NB4 (cell line): ENCODE measurements at regions not wholly inside any gene's neighbourhood (a gene's known extent, or its start where the extent isn't known, plus 50 kb on each side); places are given as distances from the start of the nearest gene placed in this dataset.

ENCODE experiments used
- DNase-seq: peaks from one replicate; pipeline ENCODE4 v3.0.0; 2010; ENCODE audit warnings: low read depth
- H3K4me3 ChIP-seq: one replicate; pipeline ENCODE4 v1.5.1; 2011; ENCODE audit warnings: mild to moderate bottlenecking, low read depth, low read length, moderate library complexity
- CTCF ChIP-seq: IDR thresholded peaks from one replicate; pipeline ENCODE4 v1.5.1; 2012; ENCODE audit warnings: low read depth, low read length
- MAX ChIP-seq: IDR thresholded peaks from 2 replicates; pipeline ENCODE4 v1.6.1; 2011; ENCODE audit warnings: low read depth, low read length
- MYC ChIP-seq: IDR thresholded peaks from 2 replicates; pipeline ENCODE4 v1.6.1; 2011; ENCODE audit warnings: low read depth, low read length
- POLR2A ChIP-seq: IDR thresholded peaks from 2 replicates; pipeline ENCODE4 v1.6.1; 2011; ENCODE audit warnings: mild to moderate bottlenecking; ENCODE audit not compliant: insufficient read length; ENCODE audit errors: extremely low read depth

- TF ChIP-seq MYC (no peak), CTCF (no peak), MAX (no peak), POLR2A (no peak)
- DNase-seq = no peak
- H3K4me3 ChIP-seq = no peak overlapping the region
Measured at GRCh38 chr5:54765165-54766028, 220.0 kb downstream of the ESM1 start.

GRCh38 chr5:54764102-54765090, 221.0 kb downstream of the ESM1 start:
- no peak for TF ChIP-seq POLR2A
- no peak for TF ChIP-seq MYC
- no peak for TF ChIP-seq CTCF
- TF ChIP-seq MAX = no peak
- no peak overlapping the region for H3K4me3 ChIP-seq
- no peak for DNase-seq

GRCh38 chr5:54761213-54761701, 224.1 kb downstream of the ESM1 start:
- no peak for TF ChIP-seq MAX
- DNase-seq = no peak
- no peak overlapping the region for H3K4me3 ChIP-seq

- TF ChIP-seq MAX = no peak
- no peak for TF ChIP-seq POLR2A
- no peak for TF ChIP-seq MYC
- TF ChIP-seq CTCF = no peak
Measured at GRCh38 chr5:54760182-54760935, 225.0 kb downstream of the ESM1 start.

GRCh38 chr5:54758038-54758437, 227.4 kb downstream of the ESM1 start:
- TF ChIP-seq MYC (no peak), CTCF (no peak), MAX (no peak), POLR2A (no peak)
- H3K4me3 ChIP-seq = no peak overlapping the region
- no peak for DNase-seq

More at GRCh38 chr5:54760182-54760935, 225.0 kb downstream of the ESM1 start:
- no peak for DNase-seq
- H3K4me3 ChIP-seq = no peak overlapping the region
